GM21717 (cell line): ENCODE measurements at regions not wholly inside any gene's neighbourhood (a gene's known extent, or its start where the extent isn't known, plus 50 kb on each side); places are given as distances from the start of the nearest gene placed in this dataset.
"Not testable (repeated sequence)": the region's sequence is repeated elsewhere in the genome, so short reads cannot be mapped to it uniquely, and the experiment has no call there.

Source experiments
- ATAC-seq: cut with Tn5 transposase; IDR thresholded peaks from one replicate; pipeline ENCODE4 v1.9.1; 2021; ENCODE audit warnings: mild to moderate bottlenecking, moderate library complexity; ENCODE audit not compliant: unreplicated experiment

DNA sequence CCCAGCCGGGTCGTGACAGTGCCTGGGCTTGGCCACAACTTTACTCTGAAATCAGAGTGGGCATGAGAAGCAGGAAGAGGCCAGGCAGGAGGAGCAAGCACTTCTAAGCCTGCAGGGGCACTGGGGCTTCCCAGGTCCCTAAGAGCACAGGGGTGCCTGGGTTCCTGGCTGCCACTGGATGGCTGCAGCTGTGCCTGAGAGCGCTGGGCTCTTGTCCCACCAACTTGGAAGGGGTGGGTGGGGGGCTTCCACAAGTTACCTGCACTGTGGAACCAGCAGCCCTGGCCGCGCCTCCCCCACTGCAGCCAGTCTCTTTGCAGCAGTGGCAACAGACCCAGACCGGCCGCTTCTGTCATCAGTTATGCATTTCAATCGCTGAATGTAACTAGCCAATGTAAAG, 434.7 kb upstream of the GRM3 start:
- ATAC-seq = no peak

DNA sequence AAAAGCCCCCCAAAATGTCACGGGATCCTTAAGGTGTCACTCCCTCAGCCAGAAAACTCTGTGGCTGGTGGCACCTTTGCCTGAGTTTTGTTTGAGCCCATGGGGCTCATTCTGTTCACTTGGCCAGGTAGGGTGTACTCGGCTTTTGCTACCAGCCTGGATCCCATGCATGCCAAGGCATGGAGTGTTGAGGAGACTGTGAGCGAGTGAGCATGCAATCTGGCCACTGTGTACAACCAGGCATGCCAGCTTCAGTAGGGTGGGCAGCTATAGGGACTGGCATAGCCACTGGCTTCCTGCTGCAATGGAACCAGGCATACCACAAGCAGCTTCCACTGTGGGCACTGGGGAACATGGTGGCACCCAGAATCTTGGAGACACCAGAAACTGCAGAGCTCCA, 436.0 kb upstream of the GRM3 start:
- no peak for ATAC-seq

GRCh38 chr7:86202833-86203232, 440.9 kb upstream of the GRM3 start:
- ATAC-seq = no peak

- no peak for ATAC-seq
These were observed 441.9 kb upstream of the GRM3 start for GRCh38 chr7:86201767-86202166.

DNA sequence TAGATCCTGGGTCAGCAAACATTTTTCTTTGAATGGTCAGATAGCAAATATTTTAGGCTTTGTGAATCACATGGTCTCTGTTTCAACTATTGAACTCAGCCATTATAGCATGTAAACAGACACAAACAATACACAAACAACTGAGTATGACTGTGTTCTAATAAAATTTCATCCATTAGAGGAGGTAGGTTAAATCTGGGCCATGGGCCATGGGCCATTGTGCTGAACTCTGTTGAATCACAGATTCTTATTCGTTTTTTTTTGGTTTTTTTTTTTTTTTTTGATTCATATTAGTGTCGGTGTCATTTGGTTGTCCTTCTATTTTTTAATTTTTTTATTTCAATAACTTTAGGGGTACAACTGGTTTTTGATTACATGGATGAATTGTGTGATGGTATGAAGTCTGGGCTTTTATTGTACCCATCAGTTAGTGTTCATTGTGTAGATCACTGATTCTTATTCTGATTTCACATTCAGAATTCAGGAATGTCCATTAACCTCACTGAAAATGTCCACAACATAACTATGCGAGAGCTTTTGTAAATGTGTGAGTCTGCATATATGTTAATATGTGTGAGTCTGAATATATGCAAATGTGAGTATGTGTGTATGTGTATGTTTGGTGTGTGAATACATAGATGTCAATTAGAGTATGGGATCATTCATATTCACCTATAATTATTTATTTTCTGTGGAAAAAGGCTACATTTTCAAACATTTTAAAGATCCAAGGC, 443.7 kb upstream of the GRM3 start:
- no peak for ATAC-seq

- no peak for ATAC-seq
These were observed 453.4 kb upstream of the GRM3 start for GRCh38 chr7:86190351-86190750.

DNA sequence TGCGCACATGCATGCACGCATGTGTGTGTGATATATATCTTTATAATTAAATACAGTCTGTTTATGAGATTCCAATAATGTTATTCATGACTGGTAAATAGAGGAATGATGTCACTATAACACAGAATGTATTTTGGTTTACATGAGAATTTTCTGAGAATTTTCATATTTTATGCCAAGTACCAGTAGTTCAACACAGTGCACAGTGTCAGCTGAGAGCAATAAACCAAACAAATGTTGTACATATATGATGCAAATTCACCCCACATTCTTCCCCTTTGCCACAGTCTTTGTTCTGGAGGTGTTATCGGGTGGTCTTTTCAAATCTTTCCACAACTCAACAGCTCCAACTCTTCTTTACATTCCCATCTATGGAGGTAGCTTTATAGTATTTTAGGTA, 462.2 kb upstream of the GRM3 start:
- no peak for ATAC-seq

DNA sequence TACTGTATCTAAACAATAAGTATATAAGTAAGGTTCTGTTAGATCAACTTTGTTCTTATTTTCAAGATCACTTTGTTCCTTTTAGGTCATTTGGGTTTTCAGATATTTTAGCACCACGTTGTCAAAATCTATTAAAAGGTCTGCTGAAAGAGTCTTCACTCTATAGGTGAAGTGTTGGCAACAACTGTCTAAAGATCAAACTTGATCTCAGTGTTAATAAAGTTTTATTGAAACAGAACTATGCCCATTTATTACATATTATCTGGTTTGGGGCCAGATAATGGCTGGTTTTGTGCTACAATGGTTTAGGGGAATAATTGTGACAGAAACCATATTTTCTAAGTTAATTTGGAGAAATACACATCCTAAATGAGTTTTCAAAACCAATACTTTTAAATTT, 478.9 kb upstream of the GRM3 start:
- no peak for ATAC-seq

DNA sequence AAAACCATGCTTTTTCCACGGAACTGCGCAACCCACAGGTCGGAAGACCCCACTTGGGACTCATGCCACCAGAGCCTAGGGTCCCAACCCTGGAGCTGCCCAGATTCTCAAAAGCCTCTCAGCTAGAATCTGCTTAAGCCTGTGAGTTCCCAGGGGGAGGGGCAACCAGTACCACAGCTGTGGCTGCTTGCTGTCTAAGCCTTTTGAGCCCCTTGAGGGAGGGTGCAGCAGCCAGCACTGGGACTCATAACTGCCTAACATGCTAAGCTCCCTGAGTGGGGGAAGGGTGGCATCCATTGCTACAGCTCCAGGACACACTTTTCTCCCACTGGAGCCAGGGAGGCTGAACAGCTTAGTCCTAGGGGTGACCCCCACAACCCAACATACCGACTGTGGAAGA, 485.6 kb upstream of the GRM3 start:
- ATAC-seq = no peak

DNA sequence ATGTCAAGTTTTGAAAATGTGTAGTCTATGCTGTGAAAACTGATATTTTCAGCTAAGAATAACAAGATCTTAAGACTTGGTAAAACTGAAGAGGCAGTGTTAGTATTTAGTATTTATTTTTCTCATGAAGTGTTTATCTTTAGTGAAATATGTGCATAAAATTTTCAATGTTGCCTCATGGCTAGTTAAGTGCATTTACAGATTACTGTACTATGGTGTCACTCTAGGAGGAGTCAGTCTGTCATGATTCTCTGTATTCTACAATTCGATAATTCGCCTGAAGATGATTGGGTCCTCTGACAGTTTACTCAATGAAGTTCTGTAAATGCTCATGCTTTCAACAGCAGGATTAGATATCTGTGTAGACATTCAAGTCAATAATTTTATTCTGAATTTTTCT, 488.1 kb upstream of the GRM3 start:
- ATAC-seq = no peak

DNA sequence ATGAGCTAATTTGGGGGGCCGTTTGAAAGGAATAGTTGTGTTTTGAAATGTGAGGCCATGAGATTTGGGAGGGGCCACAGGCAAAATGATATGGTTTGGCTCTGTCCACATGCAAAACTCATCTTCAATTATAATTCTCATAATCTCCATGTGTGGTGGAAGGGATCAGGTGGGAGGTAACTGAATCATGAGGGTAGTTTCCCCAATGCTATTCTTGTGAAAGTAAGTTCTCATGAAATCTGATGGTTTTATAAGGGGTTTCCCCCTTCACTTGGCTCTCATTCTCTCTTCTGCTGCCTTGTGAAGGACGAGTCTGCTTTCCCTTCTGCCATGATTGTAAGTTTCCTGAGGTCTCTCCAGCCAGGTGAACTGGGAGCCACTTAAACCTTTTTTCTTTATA, 490.8 kb upstream of the GRM3 start:
- no peak for ATAC-seq

DNA sequence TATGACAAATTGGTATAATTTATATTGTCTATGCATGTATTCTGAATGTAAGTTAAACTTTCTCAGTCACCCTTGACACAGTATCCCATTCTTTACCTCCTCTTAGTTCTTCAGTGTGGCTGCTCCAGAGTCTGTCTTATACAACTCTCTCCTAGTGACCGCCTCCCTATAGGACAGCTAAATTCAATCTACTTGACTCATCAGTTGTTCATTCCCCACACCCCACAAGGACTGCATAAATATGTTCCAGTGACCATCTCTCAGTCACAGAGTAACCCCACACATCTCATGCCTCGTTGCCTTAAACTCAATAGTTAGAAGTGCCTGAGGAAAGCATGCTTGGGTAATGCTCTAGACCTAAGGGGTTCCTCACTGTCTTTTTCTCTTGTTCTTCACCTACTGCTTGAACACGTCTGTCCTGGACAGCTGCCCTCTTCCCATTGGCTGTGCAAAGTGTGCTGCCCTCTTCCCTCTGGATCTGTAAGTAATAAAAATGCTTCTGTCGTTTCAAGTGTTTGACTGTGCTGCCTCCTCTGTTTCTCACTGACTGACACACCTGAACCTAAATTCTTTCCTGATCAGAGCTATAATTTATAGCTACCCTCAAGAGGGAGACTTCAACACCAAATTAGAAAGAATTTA, 494.6 kb upstream of the GRM3 start:
- no peak for ATAC-seq

- ATAC-seq = no peak
These were observed 495.2 kb upstream of the GRM3 start for GRCh38 chr7:86148501-86148900.

- ATAC-seq = no peak
These were observed 506.4 kb upstream of the GRM3 start for GRCh38 chr7:86137343-86137742.

GRCh38 chr7:86130268-86130667, 513.4 kb upstream of the GRM3 start:
- no peak for ATAC-seq

GRCh38 chr7:86123476-86123875, 520.2 kb upstream of the GRM3 start:
- ATAC-seq = no peak

DNA sequence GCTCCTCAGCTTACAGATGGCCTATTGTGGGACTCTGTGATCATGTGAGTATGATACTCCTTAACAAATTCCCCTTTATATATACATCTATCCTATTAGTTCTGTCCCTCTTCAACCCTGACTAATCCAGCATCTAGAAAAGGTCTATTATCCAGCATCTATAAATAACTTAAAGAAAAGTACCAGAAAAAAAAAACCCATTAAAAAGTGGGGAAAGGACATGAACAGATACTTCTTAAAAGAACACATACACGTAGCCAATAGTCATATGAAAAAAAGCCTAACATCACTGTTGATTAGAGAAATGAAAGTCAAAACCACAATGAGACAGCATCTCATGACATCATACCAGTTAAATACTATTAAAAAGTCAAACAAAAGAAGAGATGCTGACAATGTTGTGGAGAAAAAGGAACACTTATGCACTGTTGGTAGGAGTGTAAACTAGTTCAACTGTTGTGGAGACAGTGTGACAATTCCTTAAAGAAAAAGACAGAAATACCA, 549.5 kb upstream of the GRM3 start:
- no peak for ATAC-seq

- ATAC-seq = no peak
These were observed 552.3 kb upstream of the GRM3 start for GRCh38 chr7:86091369-86091768.

GRCh38 chr7:86089455-86089854, 554.3 kb upstream of the GRM3 start:
- no peak for ATAC-seq

- not testable (repeated sequence) for ATAC-seq
These were observed 579.1 kb upstream of the GRM3 start for GRCh38 chr7:86064572-86064971.

- no peak for ATAC-seq
These were observed 585.1 kb upstream of the GRM3 start for GRCh38 chr7:86058649-86059048.

- ATAC-seq = no peak
These were observed 592.8 kb upstream of the GRM3 start for GRCh38 chr7:86050918-86051317.

DNA sequence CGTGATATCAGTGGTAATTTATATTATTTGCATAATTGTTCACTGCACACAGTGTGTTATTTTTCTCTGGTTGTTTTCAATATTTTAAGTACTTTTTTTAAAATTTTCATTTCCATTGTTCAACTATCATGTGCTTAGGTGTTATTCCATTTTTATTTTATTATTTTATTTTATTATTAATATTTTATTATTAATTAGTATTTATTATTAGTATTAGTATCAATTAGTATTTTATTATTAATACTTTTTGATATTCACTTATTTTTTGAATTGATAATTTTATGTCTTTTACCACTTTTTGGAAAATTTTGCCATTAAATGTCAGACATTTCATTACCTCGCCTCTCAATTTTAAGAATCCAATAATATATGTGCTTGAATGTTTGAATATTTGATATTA, 593.8 kb upstream of the GRM3 start:
- ATAC-seq = no peak
